GM18499 (cell line): ENCODE measurements at regions not wholly inside any gene's neighbourhood (a gene's known extent, or its start where the extent isn't known, plus 50 kb on each side); places are given as distances from the start of the nearest gene placed in this dataset.

Experiments used
- ATAC-seq: cut with Tn5 transposase; IDR thresholded peaks from one replicate; pipeline ENCODE4 v1.9.1; 2021; ENCODE audit warnings: moderate number of reproducible peaks; ENCODE audit not compliant: insufficient read depth, unreplicated experiment

- ATAC-seq = no peak
These were observed 194.0 kb upstream of the HHIP start for GRCh38 chr4:144451766-144452450.

DNA sequence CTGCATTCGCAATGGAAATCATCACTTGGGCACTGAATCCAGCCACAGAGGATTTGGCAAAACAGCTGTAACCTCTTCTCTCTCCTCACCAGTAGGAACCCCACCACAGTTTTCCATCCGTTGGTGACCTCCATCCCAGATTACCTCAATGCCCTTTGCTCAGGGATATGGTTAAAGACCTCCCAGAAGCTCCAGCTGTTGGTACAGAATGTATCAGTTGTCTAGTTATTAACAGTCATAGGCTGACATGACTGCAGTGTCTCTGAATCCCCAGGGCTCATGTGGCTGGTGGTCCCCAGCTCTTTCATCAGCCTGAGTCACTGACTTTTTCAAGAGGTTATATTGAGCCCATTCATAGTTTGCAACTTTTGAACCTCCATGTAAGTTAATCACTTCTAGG is 189.8 kb upstream of the HHIP start:
- ATAC-seq = no peak

DNA sequence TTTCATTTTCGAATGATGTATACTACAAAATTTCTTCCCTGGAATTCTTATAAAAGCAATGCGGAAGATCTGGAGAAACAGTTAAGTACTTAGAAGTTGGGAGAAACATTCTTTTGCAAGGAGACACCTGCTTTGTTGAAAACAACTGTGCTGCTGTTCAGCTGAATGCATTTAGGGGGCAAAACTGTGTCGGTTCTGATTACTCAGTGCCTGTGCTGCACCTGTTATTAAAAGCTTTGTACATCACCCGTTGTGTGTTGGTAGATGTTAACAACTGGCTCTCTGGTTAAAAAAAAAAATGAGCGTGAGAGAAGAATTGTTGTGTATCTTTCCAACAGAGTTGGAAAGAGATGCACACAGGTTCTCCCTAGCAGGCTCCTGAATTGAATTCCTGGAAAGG is 184.1 kb upstream of the HHIP start:
- no peak for ATAC-seq

DNA sequence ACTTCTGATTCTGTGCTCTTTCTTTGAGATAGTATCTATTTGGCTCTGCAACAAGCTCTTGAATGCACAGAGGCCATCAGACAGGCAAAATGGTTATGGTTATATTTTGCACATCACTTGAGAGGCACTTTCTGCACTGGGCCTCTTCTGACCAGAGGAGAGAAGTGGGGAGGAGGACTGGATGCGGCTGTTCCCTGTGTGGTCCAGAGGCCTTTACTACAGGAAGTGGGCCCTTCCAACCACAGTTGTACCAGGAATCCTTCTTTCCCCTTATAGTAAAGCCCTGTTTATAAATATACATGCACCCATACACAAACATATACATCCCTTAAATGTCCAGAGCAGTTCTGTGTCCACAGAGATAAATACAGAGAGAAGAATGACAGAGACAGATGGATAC is 182.7 kb upstream of the HHIP start:
- no peak for ATAC-seq

DNA sequence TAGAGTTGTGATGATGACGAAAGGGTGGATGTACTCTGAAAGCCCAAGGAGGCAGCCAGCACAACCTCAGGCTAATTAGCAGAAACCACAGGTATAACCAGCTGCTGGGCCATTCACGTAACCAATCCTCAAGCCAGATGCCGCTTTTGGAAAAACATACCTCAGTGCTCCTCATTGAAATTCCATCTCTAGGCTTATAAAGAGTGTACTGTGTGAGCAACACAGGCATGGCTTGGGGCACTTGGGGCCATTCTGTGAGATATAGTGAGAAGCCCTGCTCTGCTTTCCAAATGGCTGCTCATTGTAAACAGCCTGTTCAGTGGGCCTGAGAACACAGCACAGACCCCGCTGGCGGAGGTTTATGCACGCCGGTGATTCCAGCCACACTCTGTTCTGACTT is 182.1 kb upstream of the HHIP start:
- ATAC-seq = no peak

- ATAC-seq = no peak
These were observed 180.4 kb upstream of the HHIP start for GRCh38 chr4:144465546-144465945.

GRCh38 chr4:144480068-144480467 is 165.9 kb upstream of the HHIP start:
- ATAC-seq = no peak

- no peak for ATAC-seq
These were observed 156.1 kb upstream of the HHIP start for GRCh38 chr4:144489831-144490230.

- ATAC-seq = no peak
These were observed 151.7 kb upstream of the HHIP start for GRCh38 chr4:144494280-144494679.

DNA sequence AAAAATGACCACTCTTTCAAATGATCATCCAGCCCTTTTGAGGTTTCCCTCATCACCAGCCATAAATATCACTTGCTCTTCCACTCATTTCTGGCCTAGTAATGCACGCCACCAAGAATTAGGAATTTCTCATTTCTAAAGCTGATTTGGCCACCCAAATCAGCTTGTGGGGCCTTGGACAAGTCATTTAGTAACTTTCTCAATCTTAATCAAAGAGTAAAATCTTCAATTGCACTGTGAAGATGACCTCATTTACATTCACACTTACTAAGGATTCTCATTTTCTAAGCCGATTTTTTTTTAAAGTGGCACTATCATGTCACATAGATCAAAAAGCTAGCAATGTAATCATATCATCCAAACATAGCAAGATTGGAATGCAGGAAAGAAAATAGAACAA is 150.0 kb upstream of the HHIP start:
- ATAC-seq = no peak

GRCh38 chr4:144499777-144500176 is 146.2 kb upstream of the HHIP start:
- peak; percentile 76 for ATAC-seq

DNA sequence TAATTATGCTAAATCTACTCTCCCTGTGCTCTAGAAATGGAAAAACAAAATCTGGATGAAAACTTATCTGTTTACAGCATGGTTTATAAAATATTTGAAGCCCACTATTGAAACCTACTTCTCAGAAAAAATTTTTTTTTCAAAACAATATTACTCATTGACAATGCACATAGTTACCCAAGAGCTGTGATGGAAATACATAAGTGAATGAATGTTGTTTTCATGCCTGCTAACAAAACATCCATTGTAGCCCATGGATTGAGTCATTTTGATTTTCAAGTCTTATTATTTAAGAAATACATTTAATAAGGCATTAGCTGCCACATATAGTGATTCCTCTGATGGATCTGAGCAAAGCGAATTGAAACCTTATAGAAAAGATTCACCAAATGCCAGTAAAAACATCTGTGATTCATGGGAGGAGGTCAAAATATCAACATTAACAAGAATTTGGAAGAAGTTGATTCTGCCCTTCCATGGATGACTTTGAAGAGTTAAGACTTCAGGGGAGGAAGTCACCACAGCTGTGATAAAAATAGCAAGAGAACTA is 144.7 kb upstream of the HHIP start:
- ATAC-seq = no peak

- no peak for ATAC-seq
These were observed 141.1 kb upstream of the HHIP start for GRCh38 chr4:144504883-144505282.

GRCh38 chr4:144507311-144508101 is 138.4 kb upstream of the HHIP start:
- no peak for ATAC-seq

- no peak for ATAC-seq
These were observed 136.6 kb upstream of the HHIP start for GRCh38 chr4:144509088-144510015.

- ATAC-seq = no peak
These were observed 131.2 kb upstream of the HHIP start for GRCh38 chr4:144514736-144515135.

GRCh38 chr4:144518181-144518895 is 127.6 kb upstream of the HHIP start:
- ATAC-seq = no peak

GRCh38 chr4:144531841-144532240 is 114.1 kb upstream of the HHIP start:
- no peak for ATAC-seq

DNA sequence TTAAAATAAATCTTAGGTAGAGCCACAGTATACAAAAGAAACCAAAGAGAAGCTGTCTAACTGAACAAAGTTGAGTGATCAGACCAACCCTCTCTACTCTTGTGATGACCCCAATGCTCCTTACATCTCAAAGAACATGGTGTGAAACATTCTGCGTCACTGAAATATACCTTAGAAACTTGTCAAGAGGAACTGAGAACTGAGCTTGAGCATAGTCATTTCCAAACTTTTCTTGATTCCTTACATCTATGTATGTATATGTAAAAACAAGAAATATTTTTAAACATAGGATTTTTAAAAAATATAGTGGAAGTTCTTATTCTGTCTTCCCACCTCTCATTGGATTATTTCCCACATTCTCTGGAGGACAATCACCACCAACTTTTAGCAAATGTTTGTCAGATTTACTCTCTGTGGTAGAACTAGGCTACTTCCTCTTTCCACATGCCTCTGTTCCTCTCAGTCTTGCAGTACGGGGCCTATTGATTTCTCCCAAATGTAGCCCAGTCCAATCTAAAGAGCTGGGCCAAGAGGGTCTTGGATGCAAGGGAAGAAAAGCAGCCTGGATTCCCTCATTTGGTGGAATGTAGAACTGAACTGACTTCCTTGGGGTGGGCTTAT is 98.2 kb upstream of the HHIP start:
- ATAC-seq = peak; percentile 99

- no peak for ATAC-seq
These were observed 89.3 kb upstream of the HHIP start for GRCh38 chr4:144556636-144557035.
